DMS53 (cell line): ENCODE measurements at regions not wholly inside any gene's neighbourhood (a gene's known extent, or its start where the extent isn't known, plus 50 kb on each side); places are given as distances from the start of the nearest gene placed in this dataset.

Source experiments
- DNase-seq: peaks from one replicate; lab custom pipeline; 2025; lab: John Stamatoyannopoulos, UW

DNA sequence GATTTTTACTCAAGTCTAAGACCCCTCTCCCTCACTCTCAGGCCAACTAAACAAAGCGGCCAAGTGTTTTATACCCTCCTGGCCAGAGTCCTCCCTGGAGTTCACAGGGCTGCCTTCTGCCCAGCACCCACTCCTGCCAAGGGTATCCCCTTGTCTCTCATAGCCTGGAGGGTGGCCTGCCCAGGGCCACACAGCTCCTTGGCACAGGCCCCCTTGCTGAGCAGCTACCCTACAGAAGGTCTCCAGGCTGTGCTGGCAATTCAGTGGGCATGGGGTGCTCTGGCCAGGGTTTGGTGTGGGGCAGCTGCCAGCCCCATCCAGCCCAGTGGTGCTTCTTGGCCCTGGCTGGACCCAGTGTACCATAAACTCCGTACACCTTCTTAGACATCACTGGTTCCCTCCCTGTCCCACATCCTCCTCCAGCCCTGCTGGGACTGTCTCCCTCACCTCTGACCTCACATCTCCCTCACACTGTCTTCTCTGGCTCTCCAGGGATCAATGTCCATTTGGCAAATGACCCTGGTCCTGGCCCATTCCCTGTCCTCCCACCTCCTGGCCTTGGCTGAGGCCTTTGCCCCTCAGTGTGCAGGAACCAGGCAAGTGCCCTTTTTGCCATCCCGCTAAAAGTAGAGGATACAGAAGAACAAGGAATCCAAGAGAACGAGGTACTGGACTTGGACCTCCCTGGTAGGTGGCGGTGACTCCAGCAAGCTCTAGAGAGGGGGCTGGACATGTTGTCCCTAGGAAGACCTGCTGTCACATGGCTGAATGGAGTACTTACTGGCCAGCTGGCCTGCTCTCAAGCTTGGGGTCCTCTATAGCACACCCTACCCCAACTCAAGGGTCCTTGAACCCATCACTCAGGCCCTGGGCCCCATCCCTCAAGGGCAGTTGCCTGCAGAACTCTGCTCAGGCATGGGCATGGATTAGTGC, 50.0 kb upstream of the TRPM1 start:
- no peak for DNase-seq

DNA sequence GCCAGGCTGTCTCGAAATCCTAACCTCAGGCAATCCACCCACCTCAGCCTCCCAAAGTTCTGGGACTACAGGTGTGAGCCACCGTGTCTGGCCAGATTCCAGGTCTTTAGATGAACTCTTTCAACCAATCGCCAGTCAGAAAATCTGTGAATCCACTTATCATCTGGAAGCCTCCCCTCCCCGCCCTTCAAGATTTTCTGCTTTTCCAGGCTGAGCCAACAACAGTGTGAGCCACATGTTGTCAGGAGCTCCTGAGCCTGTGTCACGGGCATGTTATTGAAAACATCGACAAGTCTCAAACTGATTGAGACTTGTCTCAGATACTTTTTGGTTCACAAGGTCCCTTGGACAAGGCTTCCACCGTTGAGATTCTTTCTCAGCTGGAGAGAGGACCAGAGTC, 52.0 kb upstream of the TRPM1 start:
- DNase-seq = no peak

DNA sequence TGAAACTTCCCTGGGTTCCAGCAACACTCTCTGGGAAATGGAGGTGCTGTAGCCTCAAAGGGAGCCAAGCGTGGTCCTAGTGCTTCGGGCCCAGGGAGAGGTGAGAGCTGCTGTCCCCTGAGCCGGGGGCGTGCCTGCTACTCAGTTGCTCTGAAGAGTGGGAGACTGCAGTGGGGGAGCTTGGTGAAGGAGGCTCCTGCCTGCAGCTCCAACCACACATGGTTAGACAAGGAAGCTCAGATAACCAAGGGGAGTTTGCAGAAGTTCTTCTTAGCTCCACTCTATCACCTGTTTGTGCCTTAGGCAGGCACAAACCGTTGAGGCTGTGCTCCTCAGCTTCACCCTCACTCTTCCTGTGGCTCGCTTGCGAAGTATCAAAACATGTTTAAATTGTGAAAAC, 53.6 kb upstream of the TRPM1 start:
- DNase-seq = no peak

DNA sequence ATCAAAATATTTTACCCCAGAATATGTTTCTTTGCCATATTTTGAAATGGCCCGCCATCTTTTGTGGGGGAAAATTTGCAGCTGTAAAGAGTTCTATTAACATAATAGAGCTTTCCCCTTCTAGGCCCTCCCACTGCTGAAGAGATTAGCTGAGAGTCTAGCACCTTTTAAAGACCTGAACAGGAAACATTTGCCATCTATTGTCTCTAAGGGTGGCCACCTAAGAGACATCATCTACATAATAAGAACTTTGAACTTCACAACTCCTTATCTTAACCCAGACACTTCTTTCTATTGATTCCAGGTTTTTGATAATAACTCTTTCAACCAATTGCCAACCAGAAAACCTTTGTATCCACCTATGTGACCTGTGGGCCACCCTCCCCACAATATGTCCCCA, 54.7 kb upstream of the TRPM1 start:
- DNase-seq = no peak

DNA sequence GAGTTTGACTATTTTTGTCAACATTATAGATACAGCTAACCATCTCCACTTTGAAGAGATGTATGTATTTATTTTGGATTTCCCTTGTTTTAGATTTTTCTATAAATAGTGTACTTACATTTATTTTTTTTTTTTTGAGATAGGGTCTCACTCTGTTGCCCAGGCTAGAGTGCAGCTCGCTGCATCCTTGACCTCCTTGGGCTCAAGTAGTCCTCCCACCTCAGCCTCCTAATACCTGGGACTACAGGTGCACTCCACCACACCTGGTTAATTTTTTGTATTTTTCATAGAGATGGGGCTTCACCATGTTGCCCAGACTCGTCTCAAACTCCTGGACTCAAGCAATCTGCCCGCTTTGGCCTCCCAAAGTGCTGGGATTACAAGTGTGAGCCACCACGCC, 55.3 kb upstream of the TRPM1 start:
- DNase-seq = no peak

DNA sequence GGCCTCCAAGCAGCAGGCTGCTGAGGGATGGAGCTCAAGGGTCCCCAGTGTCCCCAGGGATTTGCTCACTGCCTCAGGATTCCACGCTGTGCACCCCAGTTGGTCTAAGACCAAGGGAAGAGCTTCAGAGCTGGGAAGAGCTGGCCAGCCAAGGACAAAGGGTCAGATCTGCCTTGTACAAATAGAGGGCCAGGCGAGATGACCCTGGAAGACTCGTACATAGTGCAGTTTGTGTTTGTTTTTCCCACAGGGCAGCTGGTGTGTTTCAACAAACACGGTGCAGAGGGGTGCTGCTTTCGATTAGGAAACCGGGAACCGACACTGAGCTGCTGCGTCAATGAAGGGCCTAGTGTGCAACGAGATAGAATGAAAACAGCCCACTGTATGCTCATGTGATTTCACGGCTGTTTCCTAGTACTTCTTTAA, 56.1 kb upstream of the TRPM1 start:
- peak; percentile 86 for DNase-seq

DNA sequence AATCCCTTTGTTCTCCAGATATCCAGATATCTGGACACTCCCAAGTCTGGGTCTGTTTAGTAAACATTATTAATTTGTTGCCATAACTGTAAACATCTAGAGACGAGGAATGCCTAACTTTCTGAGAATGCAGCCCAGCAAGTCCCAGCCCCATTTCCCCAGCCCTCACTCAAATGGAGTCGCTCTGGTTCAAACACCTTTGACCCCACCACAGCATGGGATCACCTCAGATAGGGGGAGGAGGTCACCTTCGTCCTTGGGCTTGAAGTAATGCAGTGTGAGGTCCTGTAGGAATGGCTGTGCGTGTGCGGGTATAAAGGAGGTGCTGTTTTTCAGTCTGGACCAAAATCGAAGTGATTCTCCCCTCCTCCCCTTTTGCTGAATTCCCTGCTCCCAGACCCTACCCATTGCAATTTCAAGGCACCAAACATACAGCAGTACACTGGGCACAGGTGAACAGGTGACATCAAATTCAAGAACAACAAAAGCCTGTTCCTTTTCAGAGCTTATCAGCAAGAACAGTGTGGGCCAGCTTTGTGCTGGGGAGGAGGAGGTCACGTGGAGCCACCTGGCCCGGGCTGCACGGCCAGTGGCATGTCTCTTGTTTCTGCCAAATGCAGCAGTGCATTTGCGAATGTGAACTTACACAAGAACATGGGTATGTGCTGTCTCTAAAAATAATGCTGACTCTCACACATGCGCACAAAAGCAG, 57.5 kb upstream of the TRPM1 start:
- peak; percentile 17 for DNase-seq

DNA sequence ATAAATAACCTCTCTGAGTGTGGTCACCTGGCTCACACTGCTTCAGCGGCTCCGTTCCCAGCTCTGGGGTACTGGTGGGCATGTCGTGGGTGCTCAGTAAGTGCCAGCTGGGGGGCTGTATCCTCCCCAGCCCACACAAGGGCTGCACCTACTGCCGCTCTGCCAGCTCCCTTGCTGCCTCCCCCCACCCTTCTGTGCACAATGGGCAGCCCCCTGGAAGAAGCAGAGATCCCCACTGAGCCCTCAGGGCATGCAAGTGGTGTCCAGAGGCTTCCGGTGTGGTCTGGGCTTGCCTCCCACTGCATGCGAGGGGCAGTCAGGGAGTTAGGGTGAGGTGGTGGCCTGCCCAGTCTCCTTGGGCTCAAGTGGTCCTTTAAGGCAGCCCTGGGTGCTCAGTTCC, 58.3 kb upstream of the TRPM1 start:
- DNase-seq = no peak

DNA sequence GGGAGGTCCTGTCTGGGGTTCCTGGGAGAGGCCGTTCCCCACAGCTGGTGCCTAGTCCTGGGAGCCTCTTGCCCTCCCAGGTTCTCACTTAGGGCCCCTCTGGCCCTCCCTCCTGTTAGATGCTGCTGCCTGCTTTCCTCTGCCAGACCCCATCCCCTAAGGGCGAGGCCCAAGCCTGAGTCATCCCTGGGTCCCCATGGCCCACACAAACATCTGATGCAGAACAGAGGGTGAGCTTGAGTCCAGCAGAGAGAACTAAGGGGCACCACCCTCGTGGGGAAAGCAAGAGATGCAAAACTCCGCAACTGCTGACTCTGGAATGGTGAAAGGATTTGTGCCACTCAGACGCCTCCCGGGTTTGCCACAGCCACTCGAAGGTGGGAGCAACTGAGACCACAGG, 58.8 kb upstream of the TRPM1 start:
- no peak for DNase-seq

DNA sequence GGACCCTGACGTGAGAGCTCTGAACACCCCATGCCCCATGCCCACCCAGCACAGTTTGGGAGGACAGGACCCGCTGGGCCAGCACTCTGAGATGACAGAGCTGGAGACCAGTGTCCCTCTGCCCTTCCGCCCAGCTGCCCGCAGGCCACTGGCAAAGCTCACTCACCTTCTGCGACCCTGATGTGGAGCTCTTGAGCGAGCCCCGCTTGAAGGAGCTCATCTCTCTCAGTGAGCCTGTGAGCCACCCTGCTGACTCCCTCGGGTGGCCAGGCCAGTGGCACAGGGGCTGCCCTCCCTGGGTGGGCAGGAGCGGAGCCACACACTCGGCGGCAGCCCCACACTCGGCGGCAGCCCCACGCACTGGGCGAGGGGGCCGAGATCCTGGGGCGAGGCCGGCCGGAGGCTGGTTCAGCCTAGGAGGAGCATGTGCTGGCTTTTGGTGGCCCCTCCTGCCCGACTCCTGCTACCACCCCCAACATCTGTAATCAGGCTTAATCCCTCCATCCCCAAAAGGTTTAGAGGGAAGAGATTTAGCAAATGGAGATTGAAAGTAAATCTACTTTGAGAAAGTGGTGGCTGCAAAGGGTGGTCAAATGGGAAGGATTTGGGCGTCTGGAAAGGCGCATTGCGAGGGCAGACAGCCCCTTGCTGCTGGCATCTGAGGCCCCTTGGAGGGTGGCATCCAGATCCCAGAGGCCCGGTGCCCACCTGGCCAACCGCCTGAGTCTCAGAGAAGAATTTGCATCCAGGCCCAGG, 59.4 kb upstream of the TRPM1 start:
- no peak for DNase-seq

DNA sequence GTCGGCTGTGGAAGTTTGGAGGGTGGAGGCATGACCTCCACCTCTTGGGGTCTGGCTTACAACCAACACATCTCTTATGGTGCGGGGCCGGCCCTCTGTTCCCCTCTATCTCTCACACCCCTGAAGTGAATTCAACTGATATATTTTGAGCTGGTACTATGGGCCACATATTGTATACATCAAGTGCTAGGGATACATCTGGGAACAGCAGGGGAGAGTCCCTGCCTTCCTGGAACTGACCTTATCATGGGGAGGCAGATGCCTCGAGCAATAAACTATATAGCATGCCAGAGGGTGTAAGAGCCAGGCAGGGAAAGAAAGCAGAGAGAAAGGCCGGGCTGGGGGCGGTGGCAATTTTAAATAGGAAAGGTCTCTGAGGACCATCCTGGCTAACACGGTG, 60.4 kb upstream of the TRPM1 start:
- DNase-seq = no peak

DNA sequence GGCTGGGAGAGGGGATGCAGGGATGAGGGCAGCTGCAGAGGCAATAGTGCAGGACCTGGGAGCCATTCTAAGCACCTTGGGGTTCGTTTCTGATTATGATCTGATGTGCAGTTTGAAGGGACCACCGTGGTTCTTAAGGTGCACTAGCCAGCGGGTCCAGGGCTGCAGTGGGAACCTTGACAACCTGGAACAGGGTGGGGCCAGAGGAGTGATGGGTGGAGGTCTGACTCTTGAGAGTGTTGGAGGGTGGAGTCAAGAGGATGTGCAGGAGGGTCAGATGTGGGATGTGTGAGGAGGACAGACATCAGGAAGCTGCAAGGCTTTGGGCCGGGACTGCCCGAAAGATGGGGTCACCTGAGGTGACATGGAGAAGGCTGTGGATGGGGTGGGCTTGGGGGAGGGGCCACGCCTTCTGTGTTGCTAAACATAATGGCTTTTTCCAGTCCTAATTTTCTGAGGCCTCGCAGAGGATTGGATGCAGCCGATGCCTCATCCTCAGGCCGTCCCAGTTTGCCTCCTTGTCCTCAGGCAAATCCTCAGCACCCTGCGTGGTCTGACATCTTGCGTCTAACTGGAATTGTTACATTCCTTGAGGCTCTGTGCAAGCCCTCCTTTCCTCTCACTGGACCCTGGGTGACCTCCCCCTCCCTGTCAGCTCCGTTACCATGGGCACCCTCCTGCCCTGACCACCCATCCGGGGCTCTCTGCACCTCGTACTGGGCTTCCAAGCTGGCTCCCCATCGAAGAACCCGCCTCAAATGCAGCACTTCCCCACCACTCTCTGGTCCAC, 61.4 kb upstream of the TRPM1 start:
- no peak for DNase-seq

DNA sequence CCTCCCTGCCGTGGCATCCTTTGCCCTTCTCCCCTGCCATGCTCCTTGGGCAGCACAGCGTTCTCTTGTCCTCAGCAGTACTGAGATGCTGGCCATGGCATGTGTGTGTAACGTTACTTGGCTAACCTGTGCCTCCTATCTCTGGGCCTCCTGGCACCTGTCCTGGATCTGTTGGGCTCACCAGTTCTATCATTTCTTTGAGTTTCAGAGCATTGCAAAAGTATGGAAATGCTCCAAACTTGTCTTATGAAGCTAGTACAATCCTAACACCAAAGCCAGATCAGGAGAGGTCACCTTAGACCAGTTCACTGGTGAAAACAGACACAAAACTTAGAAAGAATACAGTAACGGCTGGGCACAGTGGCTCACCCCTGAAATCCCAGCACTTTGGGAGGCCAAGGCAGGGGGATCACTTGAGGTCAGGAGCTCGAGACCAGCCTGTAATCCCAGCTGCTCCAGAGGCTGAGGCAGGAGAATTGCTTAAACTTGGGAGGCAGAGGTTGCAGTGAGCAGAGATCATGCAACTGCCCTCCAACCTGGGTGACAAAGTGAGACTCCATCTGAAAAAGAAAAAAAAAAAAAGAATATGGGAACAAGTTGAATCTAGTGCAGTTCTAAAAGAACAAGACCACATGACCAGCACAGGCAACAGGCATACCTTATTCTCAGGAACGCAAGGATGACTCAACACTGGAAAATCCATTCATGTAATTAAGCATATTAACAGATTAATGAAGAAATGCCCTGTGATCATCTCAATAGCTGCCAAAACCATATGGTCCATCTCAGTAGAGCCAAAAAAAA, 62.4 kb upstream of the TRPM1 start:
- DNase-seq = no peak

DNA sequence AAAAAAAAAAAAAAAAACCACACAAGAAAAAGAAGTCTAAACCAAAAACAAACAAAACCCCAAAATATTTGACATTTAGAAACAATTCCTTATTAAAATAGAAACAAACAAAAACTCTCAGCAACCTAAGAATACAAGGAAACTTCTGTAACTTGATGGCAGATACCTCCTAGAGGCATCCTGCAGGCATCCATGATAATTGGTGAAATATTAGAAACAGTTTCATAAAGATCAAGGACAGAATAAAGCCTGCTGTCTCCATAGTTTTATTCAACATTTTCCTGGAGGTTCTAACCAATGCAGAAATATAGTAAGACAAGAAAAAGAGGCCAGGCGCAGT, 63.0 kb upstream of the TRPM1 start:
- no peak for DNase-seq

DNA sequence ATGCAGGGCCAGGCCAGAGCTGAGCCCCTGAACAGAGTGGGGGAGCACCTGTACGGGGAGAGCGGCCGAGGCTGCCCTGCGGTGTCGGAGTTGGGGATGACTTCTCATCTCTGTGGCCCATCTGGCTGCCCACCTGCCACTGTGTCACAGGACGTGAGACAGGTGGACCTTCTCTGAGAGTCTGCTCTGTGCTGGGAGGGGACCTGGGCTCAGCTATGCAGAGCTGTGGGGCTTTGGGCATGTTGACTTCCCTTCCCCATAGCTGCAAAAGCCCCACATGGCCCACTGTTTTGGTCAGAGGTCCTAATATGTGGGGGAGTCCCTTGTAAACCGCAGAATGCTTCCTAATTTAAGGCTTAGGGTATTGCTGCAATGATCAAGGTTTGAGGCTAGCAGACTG, 68.0 kb upstream of the TRPM1 start:
- no peak for DNase-seq

DNA sequence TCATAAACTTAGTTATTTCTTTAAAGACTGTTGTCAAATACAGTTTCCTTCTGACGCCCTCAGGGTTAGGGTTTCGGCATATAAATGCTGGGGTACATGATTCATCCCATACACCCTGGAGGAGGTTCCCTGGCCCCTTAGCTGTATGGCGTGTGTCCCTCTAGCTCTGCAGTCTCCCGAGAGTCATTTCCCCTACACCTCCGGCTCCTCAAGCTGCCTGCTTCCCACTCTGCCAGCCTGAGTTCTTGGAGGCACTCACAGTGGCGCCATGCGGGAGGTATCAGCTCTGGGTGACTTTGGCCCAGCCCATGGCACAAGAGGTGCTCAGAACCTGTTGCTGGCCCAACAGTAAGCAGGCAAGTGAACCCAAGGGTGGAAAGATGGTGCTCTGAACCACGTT, 70.2 kb upstream of the TRPM1 start:
- DNase-seq = no peak

DNA sequence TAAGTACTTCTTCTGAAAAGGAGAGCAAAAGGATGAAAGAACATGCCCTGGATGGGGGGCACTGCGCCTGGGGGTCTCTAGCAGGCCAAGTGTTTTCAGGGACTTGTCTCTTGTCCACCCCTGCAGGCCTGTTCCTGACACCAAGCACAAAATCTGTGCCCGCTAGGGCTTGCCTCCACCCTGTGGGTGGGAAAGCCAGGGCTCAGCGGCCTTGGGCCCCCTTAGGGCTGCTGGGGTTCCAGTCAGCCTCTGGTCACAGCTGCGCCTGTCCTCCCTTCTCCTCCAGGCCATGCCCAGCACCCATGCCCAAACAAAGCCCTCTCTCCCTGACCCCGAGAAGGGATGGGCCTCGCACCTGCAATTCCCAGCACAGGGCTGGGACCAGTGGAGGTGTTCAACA, 71.1 kb upstream of the TRPM1 start:
- DNase-seq = no peak

DNA sequence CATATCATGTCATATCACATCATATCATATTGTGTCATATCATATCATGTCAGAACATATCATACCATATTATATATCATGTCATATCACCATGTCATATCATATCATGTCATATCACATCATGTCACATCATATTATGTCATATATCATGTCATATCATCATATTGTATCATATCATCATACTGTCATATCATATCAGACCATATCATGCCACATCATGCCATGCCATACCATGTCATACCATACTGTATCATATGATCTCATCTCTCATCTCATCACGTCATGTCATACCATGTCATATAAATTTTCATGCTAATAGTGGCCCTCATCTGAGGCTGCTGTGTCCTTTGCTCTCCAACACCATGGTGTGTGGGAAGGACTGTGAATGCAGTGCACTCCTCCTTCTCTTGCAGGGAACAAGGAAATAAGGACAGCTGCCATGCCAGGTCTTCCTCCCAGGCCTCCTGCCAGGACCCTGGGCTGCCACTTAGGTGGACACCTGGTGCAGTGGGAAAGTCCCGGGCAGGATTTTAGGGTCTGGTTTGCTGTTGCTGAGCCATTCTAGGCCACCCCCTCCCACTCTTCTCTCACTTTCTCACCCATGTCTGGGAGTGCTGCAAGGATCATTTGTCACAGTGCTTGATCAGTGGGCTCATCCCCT, 72.4 kb upstream of the TRPM1 start:
- no peak for DNase-seq

DNA sequence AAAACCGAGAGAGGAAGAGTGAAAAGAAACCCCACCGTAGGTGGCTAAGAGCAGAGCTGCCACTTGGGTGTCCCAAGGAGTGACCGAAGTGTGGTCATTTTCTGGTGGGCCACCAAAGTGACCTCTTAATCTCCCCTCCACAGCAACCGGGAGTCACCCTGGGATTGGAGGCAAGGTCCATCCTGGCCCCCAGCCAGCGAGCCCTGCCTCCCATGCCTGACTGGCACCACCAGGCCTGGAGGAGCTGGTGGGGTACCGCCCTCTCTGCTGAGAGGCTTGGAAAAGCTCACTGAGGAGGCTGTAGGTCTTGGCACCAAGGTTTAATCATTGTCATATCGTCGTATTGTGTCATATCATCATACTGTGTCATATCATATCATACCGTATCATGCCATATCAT, 74.0 kb upstream of the TRPM1 start:
- no peak for DNase-seq

DNA sequence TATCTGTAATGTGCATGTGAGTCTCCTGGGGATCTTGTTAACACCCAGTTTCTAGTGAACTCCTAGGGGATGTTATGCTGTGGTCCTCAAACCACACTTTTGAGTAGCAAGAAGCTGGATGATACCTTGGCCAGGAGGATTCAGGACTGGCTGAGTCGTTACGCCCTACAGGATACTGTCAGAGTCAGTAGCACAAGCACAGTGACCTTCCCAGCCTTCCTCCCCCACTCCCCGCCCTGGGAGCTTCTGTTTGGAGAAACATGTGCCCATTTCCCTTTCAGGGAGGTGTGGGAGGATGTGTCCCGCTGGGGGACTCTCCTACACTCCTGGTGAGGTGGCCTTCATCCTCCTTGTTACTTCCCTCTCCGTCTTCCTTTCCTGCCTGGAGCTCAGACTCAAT, 76.4 kb upstream of the TRPM1 start:
- DNase-seq = no peak

DNA sequence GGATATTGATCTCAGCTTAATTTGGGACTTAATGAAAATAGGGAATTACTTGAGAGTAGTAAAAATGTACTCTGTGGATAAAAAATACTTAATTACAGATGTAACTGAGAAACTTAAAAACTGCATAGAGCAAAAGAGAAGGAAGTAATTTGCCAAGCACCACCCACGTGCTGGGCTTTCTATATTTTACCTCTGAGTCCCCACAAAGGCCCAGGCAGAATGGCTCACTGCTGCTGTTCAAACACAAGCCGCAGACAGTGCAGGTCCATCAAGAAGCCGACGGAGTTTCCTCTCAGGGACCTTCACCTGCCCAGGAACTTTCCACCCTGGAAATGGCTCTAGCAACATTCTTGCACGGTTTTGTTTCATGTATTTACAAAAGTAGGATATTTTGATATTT, 77.2 kb upstream of the TRPM1 start:
- no peak for DNase-seq
